Right atrium auricular region (tissue), 2 donors: ENCODE measurements at regions not wholly inside any gene's neighbourhood (a gene's known extent, or its start where the extent isn't known, plus 50 kb on each side); places are given as distances from the start of the nearest gene placed in this dataset.

Source experiments
- DNase-seq: peaks from one replicate; pipeline ENCODE4 v3.0.0-alpha.2; 2019; ENCODE audit warnings: low spot score
- H3K27ac ChIP-seq, 2 donors: fragments of 200-600 bp; sonication (generic); 1 replicate in 1 of 2; 2 replicates in 1 of 2; pipeline ENCODE4 v1.5.1; 2016 to 2019
- H3K27me3 ChIP-seq, 2 donors: fragments of 200-600 bp; sonication (generic); one replicate each; pipeline versions ENCODE4 v1.5.1 to v1.6.0; 2017 to 2019
- H3K36me3 ChIP-seq: fragments of 200-600 bp; sonication (generic); one replicate; pipeline ENCODE4 v1.5.1; 2016
- H3K4me1 ChIP-seq, 2 donors: fragments of 200-600 bp; sonication (generic); one replicate each; pipeline versions ENCODE4 v1.5.1 to v1.6.0; 2017 to 2019
- H3K4me3 ChIP-seq, 2 donors: fragments of 200-600 bp; sonication (generic); 1 replicate in 1 of 2; 2 replicates in 1 of 2; pipeline ENCODE4 v1.5.1; 2017 to 2019; ENCODE audit warnings: mild to moderate bottlenecking in 1 of 2, moderate library complexity in 1 of 2
- H3K9me3 ChIP-seq, 2 donors: fragments of 200-600 bp; sonication (generic); one replicate each; pipeline ENCODE4 v1.5.1; 2019
- CTCF ChIP-seq, 2 donors: fragments of 200-600 bp; sonication (generic); IDR thresholded peaks; one replicate each; pipeline ENCODE4 v1.5.1; 2019; ENCODE audit warnings: antibody characterized with exemption in 2 of 2

GRCh38 chr6:120262354-120262753 lies 912.8 kb upstream of the MAN1A1 start:
- no peak overlapping the region for H3K4me3 ChIP-seq
- no peaks in the 10 kb centered on the region for H3K36me3 ChIP-seq
- no peaks in the 10 kb centered on the region for H3K4me1 ChIP-seq
- no peaks in the 10 kb centered on the region for H3K27me3 ChIP-seq
- H3K9me3 ChIP-seq = no peaks in the 10 kb centered on the region
- no peak for TF ChIP-seq CTCF (IDR thresholded peaks at IDR 0.05)
- no peak overlapping the region for H3K27ac ChIP-seq
- DNase-seq = no peak

- Histone ChIP-seq H3K4me1 (no peaks in the 10 kb centered on the region), H3K4me3 (no peak overlapping the region)
- no peak for TF ChIP-seq CTCF (IDR thresholded peaks at IDR 0.05)
These were observed 911.1 kb upstream of the MAN1A1 start for GRCh38 chr6:120260636-120261035.

GRCh38 chr6:120254651-120255050 lies 905.1 kb upstream of the MAN1A1 start:
- no peak for TF ChIP-seq CTCF (IDR thresholded peaks at IDR 0.05)
- H3K4me3 ChIP-seq = no peak overlapping the region
- H3K36me3 ChIP-seq = no peaks in the 10 kb centered on the region
- H3K27me3 ChIP-seq = no peaks in the 10 kb centered on the region
- no peak for DNase-seq
- H3K27ac ChIP-seq = no peak overlapping the region
- H3K4me1 ChIP-seq = no peaks in the 10 kb centered on the region
- H3K9me3 ChIP-seq = no peaks in the 10 kb centered on the region

More at GRCh38 chr6:120260636-120261035, 911.1 kb upstream of the MAN1A1 start:
- Histone ChIP-seq H3K36me3 (no peaks in the 10 kb centered on the region), H3K27ac (no peak overlapping the region), H3K27me3 (no peaks in the 10 kb centered on the region), H3K9me3 (no peaks in the 10 kb centered on the region)
- DNase-seq = no peak

- Histone ChIP-seq H3K9me3 (peaks cover 0 to 3% of the 10 kb centered on the region in 2 donors), H3K4me3 (no peak overlapping the region), H3K27me3 (no peaks in the 10 kb centered on the region), H3K4me1 (no peaks in the 10 kb centered on the region), H3K36me3 (no peaks in the 10 kb centered on the region), H3K27ac (no peak overlapping the region)
- TF ChIP-seq CTCF (IDR thresholded peaks at IDR 0.05) = no peak
- DNase-seq = no peak
These were observed 898.9 kb upstream of the MAN1A1 start for GRCh38 chr6:120248451-120248850.

GRCh38 chr6:120237221-120237620 lies 887.7 kb upstream of the MAN1A1 start:
- no peak overlapping the region for H3K27ac ChIP-seq
- peaks cover 0 to 23% of the 10 kb centered on the region in 2 donors for H3K9me3 ChIP-seq
- no peak for TF ChIP-seq CTCF (IDR thresholded peaks at IDR 0.05)
- H3K27me3 ChIP-seq = no peaks in the 10 kb centered on the region
- DNase-seq = no peak
- no peak overlapping the region for H3K4me3 ChIP-seq
- H3K36me3 ChIP-seq = no peaks in the 10 kb centered on the region
- H3K4me1 ChIP-seq = no peaks in the 10 kb centered on the region

GRCh38 chr6:120230008-120230407 lies 880.4 kb upstream of the MAN1A1 start:
- H3K27me3 ChIP-seq = no peaks in the 10 kb centered on the region
- H3K36me3 ChIP-seq = no peaks in the 10 kb centered on the region
- H3K27ac ChIP-seq = no peak overlapping the region
- no peak for TF ChIP-seq CTCF (IDR thresholded peaks at IDR 0.05)
- peaks cover 0 to 6% of the 10 kb centered on the region in 2 donors for H3K9me3 ChIP-seq
- no peaks in the 10 kb centered on the region for H3K4me1 ChIP-seq
- no peak overlapping the region for H3K4me3 ChIP-seq
- no peak for DNase-seq
